NCI-H748 (cell line): ENCODE measurements at regions not wholly inside any gene's neighbourhood (a gene's known extent, or its start where the extent isn't known, plus 50 kb on each side); places are given as distances from the start of the nearest gene placed in this dataset.

ENCODE experiments used
- DNase-seq: peaks from one replicate; lab custom pipeline; 2025; ENCODE audit not compliant: unreplicated experiment; lab: John Stamatoyannopoulos, UW

DNA sequence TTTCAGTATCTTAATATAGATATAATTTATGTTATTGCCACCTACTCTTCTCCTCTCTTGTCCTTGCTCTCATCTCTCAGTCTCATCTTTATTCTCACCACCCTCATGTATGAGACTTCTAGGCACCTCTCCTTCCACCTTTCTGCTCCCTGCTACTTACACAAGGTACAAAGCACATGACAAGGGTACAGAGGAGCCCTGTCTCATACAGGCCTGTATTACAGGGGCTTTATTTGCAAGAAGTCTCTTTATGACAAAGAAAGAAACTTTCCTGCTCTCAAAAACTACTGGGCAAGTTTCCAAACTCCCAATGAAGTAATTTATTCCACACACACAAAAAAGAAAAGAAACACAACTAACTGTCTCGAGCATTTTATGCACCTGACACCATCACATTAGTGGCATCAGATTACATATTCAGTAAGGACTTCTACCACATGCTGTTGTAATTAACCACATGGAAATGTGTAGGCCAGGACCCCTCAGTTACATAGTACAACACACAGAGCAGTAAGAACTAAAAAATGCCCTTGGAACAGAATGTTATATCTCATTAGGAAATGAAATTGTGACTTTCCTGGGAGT, 253.1 kb downstream of the FZD1 start:
- DNase-seq: peak; percentile 83

DNA sequence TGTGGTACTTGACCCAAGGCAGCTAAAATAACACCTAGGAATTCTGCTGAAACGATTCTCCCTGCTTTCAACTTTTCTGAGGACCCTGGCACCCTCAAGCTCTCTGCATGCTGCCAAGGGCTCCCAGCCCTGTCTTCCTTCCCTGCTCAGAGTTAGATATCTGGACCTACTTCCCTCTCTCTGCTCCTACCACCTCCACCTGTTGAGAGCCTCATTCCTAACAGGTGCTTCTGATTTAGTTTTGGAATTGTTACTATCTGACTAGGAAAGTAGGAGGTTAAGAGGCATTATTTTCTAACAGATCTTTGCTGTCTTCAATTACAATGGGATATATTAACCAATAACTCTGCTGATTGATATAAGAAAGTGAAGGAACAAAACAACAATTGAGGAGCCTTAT, 253.8 kb downstream of the FZD1 start:
- no peak for DNase-seq

DNA sequence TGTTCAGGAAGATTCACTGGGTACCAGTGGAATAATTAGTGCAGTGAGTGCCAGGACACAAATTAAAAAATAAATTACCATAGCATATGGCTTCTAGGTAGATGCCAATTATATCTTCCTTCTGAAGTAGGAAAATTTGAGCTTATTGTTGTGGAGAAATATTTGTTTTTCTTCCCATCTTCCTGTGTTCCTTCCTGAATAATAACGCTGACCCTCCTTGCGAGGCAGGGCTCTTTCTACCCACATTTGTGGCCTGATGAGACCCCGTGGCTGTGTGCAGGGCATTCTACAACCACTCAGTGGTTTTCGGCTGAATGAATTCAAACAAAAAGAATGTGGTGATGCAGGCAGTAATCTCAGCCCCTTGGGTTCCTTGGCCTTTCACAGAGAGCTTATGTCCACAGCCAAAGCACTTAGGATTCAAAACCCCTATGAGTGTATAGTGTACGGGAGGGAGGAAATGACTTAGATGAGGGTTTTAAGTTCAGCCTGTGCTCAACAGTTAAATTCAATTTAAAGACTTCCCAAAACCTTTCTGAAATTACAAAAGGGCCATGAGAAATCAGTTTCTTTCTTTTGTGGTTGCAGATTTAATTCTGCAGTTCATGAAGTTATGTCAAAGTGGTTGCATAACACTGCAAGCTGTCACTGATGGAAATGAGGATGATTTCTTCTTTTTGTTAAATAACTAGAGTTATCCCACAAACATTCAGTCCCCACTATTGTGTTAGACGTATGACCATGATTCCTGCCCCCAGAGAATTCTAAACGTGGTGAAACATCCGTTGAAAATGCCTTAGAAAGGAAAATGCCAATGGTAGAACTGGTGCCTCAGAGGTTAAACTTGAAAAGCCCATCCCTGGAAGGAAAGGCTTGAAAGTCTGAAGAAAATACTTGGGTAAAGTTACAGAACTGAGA, 255.3 kb downstream of the FZD1 start:
- DNase-seq: no peak

DNA sequence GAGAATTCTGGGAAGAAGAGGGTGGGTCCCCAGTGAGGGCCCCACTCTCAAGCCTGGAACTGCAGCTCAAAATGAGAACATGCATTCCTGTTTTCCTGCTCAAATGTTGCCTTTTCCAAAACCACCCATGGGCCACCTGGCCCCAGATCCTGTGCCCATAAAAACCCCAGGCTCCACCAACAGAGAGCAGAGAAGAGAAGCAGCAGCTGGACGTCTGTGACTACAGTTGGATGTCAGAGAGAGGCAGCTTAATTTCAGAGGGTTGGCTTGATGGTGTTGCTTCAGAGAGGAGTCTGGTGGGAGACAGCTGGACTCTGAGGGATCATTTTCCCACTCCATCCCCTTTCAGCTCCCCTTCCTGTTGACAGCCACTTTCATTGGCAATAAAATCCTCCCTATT, 256.4 kb downstream of the FZD1 start:
- no peak for DNase-seq

DNA sequence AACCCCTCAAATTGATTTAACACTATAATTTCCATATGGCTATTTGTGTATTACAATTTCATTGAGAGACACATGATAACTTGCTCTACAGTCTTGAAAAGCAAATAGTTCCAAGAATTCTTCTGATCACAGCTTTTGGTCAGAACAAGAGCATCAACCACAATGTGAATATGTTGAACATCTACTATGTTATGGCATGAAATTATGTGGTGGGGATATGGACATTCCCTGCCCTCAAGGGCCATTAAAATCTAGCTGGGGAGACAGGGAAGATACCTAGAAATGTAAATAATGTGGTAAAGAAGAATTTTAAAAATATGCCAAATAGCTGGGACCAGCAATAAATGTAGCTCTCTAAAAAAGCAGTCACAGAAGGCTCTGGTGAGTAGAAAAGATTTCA, 262.2 kb downstream of the FZD1 start:
- DNase-seq: no peak

DNA sequence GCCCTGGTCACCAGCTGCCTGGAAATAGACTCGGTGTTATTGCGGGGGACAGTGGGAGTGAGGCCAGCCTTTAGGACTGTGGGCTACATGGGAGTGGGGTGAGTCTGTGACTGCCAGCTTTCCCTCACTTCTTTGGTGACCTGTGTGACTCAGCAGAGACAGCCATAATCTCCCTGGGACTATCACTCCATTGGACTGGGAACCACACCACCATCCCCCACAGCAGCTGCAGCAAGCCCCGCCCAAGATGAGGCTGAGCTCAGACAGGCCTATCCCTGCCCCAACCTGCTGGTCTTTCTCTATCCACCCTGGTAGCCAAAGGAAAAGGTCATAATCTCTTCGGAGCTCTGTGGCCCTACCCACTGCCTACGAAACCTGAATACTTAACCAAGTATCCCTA, 263.2 kb downstream of the FZD1 start:
- DNase-seq: no peak

DNA sequence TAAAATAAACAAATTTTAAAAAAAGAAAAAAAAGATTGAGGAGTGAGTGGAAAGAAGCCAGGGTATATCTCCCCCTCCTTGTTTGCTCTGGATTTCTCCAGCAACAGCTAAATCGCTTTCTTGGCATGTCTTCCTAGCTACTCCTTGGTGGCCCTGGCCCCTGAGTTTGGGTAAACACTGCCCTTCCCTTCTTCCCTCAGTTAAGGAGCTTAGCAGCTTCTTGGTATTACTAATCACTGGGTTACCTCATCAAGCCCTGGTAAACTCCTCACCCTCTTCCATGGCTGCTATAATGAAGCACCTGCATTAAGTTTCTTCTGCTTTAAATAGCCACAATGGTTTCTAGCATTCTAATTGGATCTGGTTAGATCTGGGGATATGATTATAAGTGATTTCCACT, 269.8 kb downstream of the FZD1 start:
- DNase-seq: no peak

DNA sequence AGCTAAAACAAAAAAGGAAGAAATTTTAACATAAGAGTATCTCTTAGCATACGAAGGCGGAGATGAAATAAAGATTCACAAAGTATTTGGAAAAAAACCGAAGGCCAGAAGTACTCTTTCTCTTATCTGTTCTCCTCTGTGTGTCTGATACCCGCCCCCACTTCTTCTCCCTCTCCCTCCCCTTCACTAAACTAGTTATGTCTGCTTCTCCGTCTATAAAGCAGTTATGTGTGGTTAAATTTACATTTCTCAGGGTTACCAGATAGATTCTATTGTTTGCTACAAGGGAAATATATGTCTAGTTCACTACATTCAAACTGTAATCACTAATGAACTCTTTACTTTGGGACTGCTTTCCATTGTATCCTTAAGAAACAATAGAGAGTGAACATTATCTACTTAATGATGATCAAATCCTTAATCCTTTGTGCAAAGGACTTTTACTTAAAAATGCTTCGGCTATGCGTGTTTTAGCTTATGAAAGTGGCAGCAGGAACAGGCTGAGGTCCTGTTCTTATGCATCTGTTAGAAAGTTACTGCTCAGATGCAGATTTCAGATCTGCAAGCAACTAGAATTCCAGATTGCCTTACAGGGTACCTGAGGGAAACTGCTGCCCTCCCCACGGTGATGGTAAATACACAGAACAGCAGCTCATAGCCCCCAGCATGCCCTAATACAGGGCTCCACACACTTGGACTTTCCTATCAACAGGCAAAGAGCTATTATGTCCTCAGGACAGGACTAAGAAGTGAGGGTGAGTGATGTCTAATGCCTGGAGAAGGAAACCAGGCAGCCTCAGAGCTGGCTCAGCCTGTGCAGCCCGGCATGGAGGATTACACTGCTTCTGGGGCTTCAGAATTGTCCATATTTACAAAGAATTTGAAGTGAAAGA, 273.3 kb downstream of the FZD1 start:
- no peak for DNase-seq

DNA sequence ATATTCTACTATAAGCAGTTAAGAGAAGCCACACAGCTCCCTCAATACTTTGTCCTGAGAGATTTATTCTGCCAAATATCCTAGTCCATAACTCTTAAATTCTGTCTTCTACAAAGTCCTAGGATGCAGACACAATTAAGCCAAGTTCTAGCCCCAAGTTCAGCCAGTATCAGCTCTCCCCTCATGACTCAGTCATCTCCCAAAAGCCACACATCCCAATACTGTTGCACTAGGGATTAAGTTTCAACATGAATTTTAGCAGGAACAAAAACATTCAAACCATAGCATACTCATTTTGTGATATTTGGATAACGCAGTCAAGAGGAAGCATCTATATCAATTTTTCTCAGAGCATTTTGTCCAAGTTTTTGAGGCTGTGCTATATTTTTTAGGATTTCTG, 277.4 kb downstream of the FZD1 start:
- no peak for DNase-seq

DNA sequence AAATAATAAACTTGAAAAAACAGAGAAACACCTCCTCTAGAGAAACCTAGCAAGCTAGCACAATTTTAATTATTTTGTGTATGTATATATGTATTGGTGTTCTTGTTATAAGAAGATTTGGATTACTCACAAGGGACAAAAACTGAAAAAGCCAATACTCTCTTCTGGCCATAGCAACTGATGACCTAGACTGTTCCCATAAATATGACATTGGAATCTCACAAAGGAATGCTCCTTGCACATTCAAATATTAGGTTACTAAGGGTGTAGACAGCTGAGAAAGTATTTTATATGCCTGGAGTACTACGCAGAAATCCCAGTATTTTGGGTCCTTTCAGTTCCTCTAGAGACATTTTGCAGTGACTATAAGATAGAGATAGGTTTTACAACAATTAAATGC, 279.4 kb downstream of the FZD1 start:
- DNase-seq: no peak

DNA sequence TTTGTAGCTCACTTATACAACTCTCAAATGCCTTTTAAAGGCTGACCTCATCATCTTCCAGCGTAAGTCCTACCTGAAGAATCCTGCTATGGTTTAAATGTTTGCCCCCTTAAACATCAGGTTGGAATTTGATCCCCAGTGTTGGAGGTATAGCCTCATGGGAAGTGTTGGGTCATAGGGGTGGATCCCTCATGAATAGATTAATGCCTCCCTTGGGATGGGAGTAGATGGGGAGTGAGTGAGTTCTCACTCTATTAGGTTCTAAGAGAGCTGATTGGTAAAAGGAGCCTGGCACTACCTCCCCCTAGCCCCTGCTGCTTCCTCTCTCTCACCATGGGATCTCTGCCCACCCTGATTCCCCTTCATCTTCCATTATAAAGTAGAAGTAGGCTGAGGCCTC, 285.6 kb downstream of the FZD1 start:
- no peak for DNase-seq

DNA sequence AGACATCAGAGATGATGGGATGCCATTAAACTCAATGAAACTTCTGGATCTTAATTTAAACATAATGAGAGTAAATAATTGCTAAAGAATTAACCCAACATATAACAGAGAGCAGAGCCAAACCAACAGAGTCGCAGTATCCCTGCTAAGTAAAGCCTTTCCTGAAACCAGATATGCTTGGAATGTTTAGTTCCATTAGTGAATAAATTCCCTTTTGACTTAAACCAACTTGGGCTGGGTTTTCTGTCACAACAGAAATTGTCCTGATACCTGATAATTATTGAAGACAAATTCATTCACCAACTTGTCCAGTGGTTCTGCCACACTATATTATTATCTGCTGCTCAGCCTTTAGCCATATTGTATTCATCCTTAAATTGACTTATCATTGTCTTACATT, 286.7 kb downstream of the FZD1 start:
- DNase-seq: no peak

DNA sequence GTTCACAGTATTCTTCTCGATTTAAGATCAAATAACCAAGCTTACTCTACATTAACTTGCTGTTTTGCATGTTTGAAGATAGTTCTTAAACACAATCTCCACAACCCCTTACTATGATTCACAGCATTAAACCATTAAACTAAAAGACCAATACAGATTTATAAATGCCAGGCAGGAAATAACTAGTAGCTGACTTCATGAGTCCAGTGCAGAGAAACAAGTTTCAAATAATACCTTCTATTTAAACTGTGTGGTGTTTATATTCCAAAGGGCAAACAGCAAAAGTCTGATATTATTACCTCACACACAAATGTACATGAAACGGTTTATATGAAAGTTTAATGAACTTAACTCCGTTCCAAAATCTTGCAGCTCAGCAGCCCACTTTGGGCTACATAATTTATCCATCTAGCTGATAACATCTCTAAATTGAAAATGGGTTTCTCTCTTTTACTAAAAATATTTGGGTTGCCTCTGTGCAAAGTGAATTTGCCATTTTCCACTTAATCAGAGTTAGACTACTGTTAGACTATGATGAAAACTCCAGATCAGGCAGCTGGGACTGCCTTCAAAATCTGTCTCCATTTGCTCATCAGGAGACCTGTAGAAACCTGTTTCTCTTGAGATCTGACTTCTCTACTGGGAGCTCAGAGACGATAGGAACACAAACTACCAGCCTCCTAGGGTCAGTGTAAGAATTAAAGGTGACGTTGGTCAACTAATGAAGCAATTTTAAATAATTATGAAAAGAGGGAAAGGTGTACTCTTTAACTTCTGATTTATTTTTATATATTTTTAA, 287.3 kb downstream of the FZD1 start:
- no peak for DNase-seq

DNA sequence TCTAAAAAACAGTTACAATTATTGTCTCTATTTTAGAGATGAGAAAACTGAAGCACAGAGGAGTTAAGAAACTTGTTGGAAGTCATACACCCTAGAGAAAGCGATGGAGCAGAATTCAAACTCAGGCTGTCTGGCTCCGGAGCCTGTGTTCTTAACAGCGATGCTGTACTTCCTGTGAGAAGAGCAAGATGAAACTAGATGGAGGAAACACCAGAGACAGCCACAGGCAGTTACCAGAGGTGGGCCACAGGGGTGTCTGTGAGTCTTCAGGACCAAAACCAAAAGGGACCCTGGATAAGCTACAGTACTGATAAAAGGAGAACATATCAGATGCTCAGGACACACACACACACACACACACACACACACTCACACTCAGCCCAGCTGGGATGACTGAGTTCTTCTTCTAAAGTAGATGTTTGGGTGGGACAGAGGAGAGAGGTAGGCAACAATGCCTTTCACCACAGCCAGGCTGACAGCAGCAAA, 289.2 kb downstream of the FZD1 start:
- DNase-seq: no peak

DNA sequence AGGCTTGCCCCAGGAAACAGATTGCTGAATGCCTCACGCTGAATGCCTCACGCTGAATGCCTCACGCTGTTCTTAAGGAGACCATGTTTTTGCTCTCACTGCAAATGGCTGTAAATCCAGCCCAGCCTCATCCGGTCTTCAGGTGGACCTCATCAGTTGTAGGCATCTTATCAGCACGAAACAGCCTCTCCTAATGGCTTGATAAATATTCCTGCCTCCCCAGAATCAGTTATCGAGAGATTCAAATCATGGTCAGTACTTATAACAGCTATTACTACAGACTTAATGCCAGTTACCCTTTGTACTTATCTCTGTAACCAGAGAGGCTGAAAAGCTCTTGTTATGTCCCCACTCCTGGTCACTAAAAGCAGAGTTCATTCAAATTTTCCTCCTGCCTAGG, 290.6 kb downstream of the FZD1 start:
- no peak for DNase-seq

DNA sequence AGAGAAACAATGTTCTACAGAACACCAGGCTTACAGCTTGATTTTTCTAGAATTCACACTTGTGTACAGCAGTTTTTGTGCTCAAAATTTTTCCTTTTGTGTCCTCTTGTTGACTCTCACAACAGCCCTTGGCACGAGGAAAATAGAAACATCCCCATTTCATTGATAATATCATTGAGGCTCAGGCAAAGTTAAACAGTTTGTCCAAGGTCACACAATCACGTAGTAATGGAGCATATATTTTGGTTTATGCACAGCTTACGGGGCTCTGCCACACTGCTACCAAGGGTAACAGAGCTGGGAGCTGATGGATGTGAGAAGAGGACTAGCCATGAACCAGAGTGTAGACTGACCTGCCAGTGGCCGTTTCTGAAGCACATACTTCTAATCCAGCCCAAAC, 292.0 kb downstream of the FZD1 start:
- DNase-seq: no peak

DNA sequence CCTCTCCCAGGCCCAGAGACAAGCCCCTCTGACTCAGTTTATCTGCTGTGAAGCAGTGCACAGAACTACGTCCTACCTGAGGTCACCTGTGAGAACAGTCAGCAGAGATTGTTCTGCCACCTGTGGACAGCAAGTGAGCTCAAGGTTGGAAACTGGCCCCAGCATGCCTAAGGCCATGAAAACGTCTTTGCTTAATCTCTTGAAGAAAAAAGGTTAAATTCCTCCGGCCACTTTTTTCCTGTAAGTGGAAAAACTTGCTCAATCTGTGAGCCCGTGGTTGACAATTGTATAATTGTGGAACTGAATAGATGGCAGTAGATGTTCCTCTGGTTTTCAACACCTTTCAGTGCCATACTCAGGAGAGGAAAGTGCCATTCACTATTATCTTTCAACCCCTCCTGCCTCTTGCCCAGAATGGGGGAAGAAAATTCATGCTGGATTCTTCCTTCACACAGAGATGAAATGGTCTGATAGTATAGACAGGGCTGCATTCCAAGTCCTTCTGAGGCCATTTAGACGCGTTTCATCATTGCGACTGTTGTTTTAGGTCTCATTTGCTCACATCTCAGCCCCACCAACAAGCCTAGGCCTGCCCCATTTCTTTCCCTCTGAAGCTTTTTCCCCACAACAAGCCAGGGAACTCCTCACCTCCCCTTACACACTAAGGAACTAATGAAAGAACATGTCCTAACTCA, 292.9 kb downstream of the FZD1 start:
- DNase-seq: no peak

DNA sequence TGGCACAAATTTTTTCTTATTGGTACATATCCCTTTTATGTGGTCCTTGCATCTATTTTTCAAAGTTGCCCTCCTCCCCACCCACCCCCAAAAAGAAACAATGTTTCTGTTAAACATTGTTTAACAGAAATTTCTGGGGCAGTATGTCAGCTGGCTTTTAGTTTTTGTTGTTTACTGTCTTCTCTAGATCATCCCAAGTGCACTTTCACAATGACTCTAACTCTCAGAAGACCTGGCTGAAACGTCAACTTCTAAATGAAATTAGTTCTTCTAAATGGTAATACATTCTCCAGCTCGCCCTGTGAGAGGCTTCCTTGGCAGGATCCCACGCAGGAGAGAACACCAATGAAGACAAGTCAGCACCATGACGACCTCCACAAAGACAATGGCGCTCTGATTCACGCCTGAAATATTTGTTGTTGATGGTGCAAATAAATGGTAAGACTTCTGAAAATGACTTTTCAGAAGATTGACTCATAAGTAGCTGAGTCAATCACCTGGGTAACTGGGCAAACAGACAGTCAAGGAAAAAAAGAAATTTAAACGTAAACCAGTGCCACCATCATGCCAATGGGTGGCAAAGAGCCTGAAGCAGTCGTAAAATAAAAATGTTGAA, 293.7 kb downstream of the FZD1 start:
- no peak for DNase-seq

DNA sequence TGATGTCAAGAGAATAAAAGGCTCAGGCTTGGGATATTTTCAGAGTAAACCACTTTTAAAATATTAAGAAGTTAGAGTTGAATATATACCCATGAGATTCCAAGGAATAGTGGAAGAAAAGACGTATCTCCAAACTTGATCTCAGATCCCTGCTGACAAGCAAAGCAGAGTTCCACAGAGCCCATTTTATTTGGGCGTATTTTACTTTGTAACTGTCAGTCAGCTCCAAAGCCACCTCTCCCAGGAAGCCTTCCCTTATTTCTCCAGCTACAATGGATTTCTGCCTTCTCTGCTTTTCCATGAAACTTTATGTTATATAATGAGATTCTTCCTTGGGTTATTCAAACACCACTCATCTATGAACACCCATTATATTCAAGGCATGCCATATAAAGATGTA, 295.7 kb downstream of the FZD1 start:
- DNase-seq: no peak

DNA sequence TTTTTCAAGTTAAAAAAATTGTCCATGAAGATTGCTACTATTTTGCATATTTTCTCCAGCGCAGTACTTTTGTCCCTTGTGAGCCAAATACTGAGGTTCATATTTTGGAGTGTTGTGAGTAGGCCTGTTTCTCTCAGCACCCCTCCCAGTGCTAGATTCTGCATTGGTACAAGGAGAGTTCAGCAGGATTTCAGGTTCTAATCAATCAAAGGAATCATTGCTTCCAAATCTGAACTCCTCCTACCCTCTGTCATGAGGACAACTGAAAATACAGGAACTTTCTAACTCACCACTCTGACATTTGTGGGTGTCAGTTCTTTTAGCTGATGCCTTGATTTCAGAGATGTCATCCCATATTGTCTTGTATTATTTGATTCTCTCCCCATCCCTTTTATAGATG, 299.9 kb downstream of the FZD1 start:
- DNase-seq: no peak
